Endothelial cell (in vitro differentiated cells): ENCODE measurements at regions not wholly inside any gene's neighbourhood (a gene's known extent, or its start where the extent isn't known, plus 50 kb on each side); places are given as distances from the start of the nearest gene placed in this dataset.

Source experiments
- DNase-seq: peaks from one replicate; pipeline ENCODE4 v3.0.0; 2021; ENCODE audit warnings: low spot score
- H3K27ac Mint-ChIP-seq: one replicate; pipeline ENCODE4 v1.8.0; 2021; ENCODE audit warnings: mixed read lengths, inconsistent platforms; ENCODE audit not compliant: unreplicated experiment
- H3K27me3 Mint-ChIP-seq: one replicate; pipeline ENCODE4 v1.8.0; 2021; ENCODE audit warnings: mild to moderate bottlenecking, moderate library complexity, mixed read lengths, inconsistent platforms; ENCODE audit not compliant: unreplicated experiment
- H3K36me3 Mint-ChIP-seq: one replicate; pipeline ENCODE4 v1.8.0; 2021; ENCODE audit warnings: mild to moderate bottlenecking, low read depth, mixed read lengths, inconsistent platforms; ENCODE audit not compliant: unreplicated experiment
- H3K4me1 Mint-ChIP-seq: one replicate; pipeline ENCODE4 v1.8.0; 2021; ENCODE audit warnings: mild to moderate bottlenecking, mixed read lengths, inconsistent platforms; ENCODE audit not compliant: unreplicated experiment
- H3K4me3 Mint-ChIP-seq: one replicate; pipeline ENCODE4 v1.8.0; 2021; ENCODE audit warnings: mild to moderate bottlenecking, mixed read lengths, inconsistent platforms; ENCODE audit not compliant: unreplicated experiment
- H3K9me3 Mint-ChIP-seq: one replicate; pipeline ENCODE4 v1.8.0; 2021; ENCODE audit warnings: mixed read lengths, inconsistent platforms; ENCODE audit not compliant: unreplicated experiment
- CTCF ChIP-seq: fragments of 200-600 bp; sonication (generic); IDR thresholded peaks from one replicate; pipeline ENCODE4 v1.5.0; 2021; ENCODE audit warnings: antibody characterized with exemption; ENCODE audit not compliant: unreplicated experiment

- DNase-seq = no peak
- Mint-ChIP-seq H3K4me3 (no peak overlapping the region), H3K27ac (no peak overlapping the region), H3K36me3 (no peaks in the 10 kb centered on the region), H3K4me1 (no peaks in the 10 kb centered on the region), H3K27me3 (no peaks in the 10 kb centered on the region), H3K9me3 (no peaks in the 10 kb centered on the region)
- TF ChIP-seq CTCF = no peak
Observed at GRCh38 chr5:93034621-93035590, 546.1 kb downstream of the NR2F1-AS1 start.

GRCh38 chr5:93022796-93023447, 558.1 kb downstream of the NR2F1-AS1 start:
- Mint-ChIP-seq H3K27ac (no peak overlapping the region), H3K27me3 (peaks cover 1% of the 10 kb centered on the region), H3K4me1 (peaks cover 3% of the 10 kb centered on the region), H3K9me3 (no peaks in the 10 kb centered on the region), H3K36me3 (no peaks in the 10 kb centered on the region), H3K4me3 (no peak overlapping the region)
- no peak for DNase-seq
- no peak for TF ChIP-seq CTCF

GRCh38 chr5:93022211-93022610, 558.8 kb downstream of the NR2F1-AS1 start:
- Mint-ChIP-seq H3K27ac (no peak overlapping the region), H3K9me3 (no peaks in the 10 kb centered on the region), H3K27me3 (peaks cover 1% of the 10 kb centered on the region), H3K4me3 (no peak overlapping the region), H3K36me3 (no peaks in the 10 kb centered on the region), H3K4me1 (peaks cover 3% of the 10 kb centered on the region)
- no peak for TF ChIP-seq CTCF
- no peak for DNase-seq

GRCh38 chr5:93019896-93020295, 561.1 kb downstream of the NR2F1-AS1 start:
- H3K9me3 Mint-ChIP-seq = no peaks in the 10 kb centered on the region

More at GRCh38 chr5:93019896-93020295, 561.1 kb downstream of the NR2F1-AS1 start:
- Mint-ChIP-seq H3K4me1 (peaks cover 3% of the 10 kb centered on the region), H3K27me3 (peaks cover 1% of the 10 kb centered on the region), H3K27ac (no peak overlapping the region), H3K36me3 (no peaks in the 10 kb centered on the region), H3K4me3 (no peak overlapping the region)
- DNase-seq = no peak
- no peak for TF ChIP-seq CTCF
